Fibroblast of lung (primary cell): ENCODE measurements at regions not wholly inside any gene's neighbourhood (a gene's known extent, or its start where the extent isn't known, plus 50 kb on each side); places are given as distances from the start of the nearest gene placed in this dataset.

Source experiments
- CTCF ChIP-seq, 2 donors: IDR thresholded peaks in 1 of 2; conservative IDR thresholded peaks in 1 of 2; 1 replicate in 1 of 2; 2 replicates in 1 of 2; pipeline ENCODE4 v1.5.1; 2011 to 2012; ENCODE audit warnings: low read length in 2 of 2, control low read depth in 1 of 2, inconsistent platforms in 1 of 2, low read depth in 1 of 2, mild to moderate bottlenecking in 1 of 2
- EZH2 ChIP-seq: IDR thresholded peaks from 2 replicates; pipeline ENCODE4 v1.5.1; 2012; ENCODE audit warnings: low read length, control low read depth, mild to moderate bottlenecking; ENCODE audit errors: missing control alignments

- TF ChIP-seq CTCF (conservative IDR thresholded peaks at IDR 0.05 in 1 of 2, IDR thresholded peaks at IDR 0.05 in 1 of 2; ENCODE audit: low read depth in 1 of 2, low read length in 2 of 2), result no peak
- TF ChIP-seq EZH2, result no peak
These were observed 169.5 kb downstream of the VEGFA start for GRCh38 chr6:43939281-43940070.
